Ramos (cell line): ENCODE measurements at regions not wholly inside any gene's neighbourhood (a gene's known extent, or its start where the extent isn't known, plus 50 kb on each side); places are given as distances from the start of the nearest gene placed in this dataset.
"Not testable (repeated sequence)": the region's sequence is repeated elsewhere in the genome, so short reads cannot be mapped to it uniquely, and the experiment has no call there.

Experiments used
- in situ Hi-C: fragments of 300-500 bp; cut with MboI; formaldehyde crosslinking; loops from one replicate; pipeline ENCODE4 v1.14.3; 2022; ENCODE audit warnings: low sequenced_read_pairs; ENCODE audit not compliant: unreplicated experiment

- in situ Hi-C loops, result no loop called here
These were observed 487.8 kb upstream of the NUDT12 start for GRCh38 chr5:104050436-104050835.

- in situ Hi-C loops, result no loop called here
These were observed 487.2 kb upstream of the NUDT12 start for GRCh38 chr5:104049752-104050151.

- in situ Hi-C loops, result no loop called here
These were observed 485.6 kb upstream of the NUDT12 start for GRCh38 chr5:104048231-104048630.

- in situ Hi-C loops, result no loop called here
These were observed 483.4 kb upstream of the NUDT12 start for GRCh38 chr5:104045987-104046386.

GRCh38 chr5:104039871-104040270, 477.3 kb upstream of the NUDT12 start:
- in situ Hi-C loops, result not testable (repeated sequence)

GRCh38 chr5:104037136-104037535, 474.5 kb upstream of the NUDT12 start:
- in situ Hi-C loops, result not testable (repeated sequence)

- in situ Hi-C loops, result not testable (repeated sequence)
These were observed 470.6 kb upstream of the NUDT12 start for GRCh38 chr5:104033186-104033585.

- in situ Hi-C loops, result no loop called here
These were observed 461.9 kb upstream of the NUDT12 start for GRCh38 chr5:104024538-104024937.

- in situ Hi-C loops, result no loop called here
These were observed 461.1 kb upstream of the NUDT12 start for GRCh38 chr5:104023739-104024138.

GRCh38 chr5:104019956-104020355, 457.4 kb upstream of the NUDT12 start:
- in situ Hi-C loops, result no loop called here

- in situ Hi-C loops, result no loop called here
These were observed 455.7 kb upstream of the NUDT12 start for GRCh38 chr5:104018299-104018698.

GRCh38 chr5:104016646-104017045, 454.1 kb upstream of the NUDT12 start:
- in situ Hi-C loops, result no loop called here

- in situ Hi-C loops, result no loop called here
These were observed 453.2 kb upstream of the NUDT12 start for GRCh38 chr5:104015765-104016164.

GRCh38 chr5:104002783-104003182, 440.2 kb upstream of the NUDT12 start:
- in situ Hi-C loops, result not testable (repeated sequence)

GRCh38 chr5:104001136-104001535, 438.5 kb upstream of the NUDT12 start:
- in situ Hi-C loops, result no loop called here

GRCh38 chr5:103993031-103993430, 430.4 kb upstream of the NUDT12 start:
- in situ Hi-C loops, result no loop called here

GRCh38 chr5:103990064-103990463, 427.5 kb upstream of the NUDT12 start:
- in situ Hi-C loops, result no loop called here

GRCh38 chr5:103981592-103981991, 419.0 kb upstream of the NUDT12 start:
- in situ Hi-C loops, result no loop called here

GRCh38 chr5:103973669-103974068, 411.1 kb upstream of the NUDT12 start:
- in situ Hi-C loops, result no loop called here

- in situ Hi-C loops, result not testable (repeated sequence)
These were observed 403.7 kb upstream of the NUDT12 start for GRCh38 chr5:103966295-103966694.

- in situ Hi-C loops, result no loop called here
These were observed 399.4 kb upstream of the NUDT12 start for GRCh38 chr5:103962023-103962422.

- in situ Hi-C loops, result no loop called here
These were observed 391.2 kb upstream of the NUDT12 start for GRCh38 chr5:103953601-103954382.
